K562 (cell line): ENCODE measurements at regions not wholly inside any gene's neighbourhood (a gene's known extent, or its start where the extent isn't known, plus 50 kb on each side); places are given as distances from the start of the nearest gene placed in this dataset.

Experiments used
- ATAC-seq: fragments of 200-7000 bp; cut with Tn5 transposase; 3 replicates; pipeline ENCODE4 v1.9.1; 2020; ENCODE audit warnings: moderate library complexity
- BruUV-seq: library from RNA; stranded (reverse); fragments of 400-500 nt; replicated peaks from 2 replicates; lab custom pipeline; 2021; lab: Mats Ljungman, UMichigan
- CTCF ChIA-PET: fragments of 300-600 bp; formaldehyde crosslinking; extraction: SDS; loops from one replicate; lab custom pipeline; 2021; ENCODE audit warnings: low intra/inter-chr PET ratio; lab: Yijun Ruan, JAX
- POLR2A ChIA-PET: fragments of 300-600, 350-650 bp; sonication (Branson Sonifier 250); formaldehyde crosslinking; extraction: SDS; loops from one replicate; lab custom pipeline; 2021; ENCODE audit warnings: antibody characterized with exemption, inconsistent platforms; lab: Yijun Ruan, JAX
- DNase-seq, 4 experiments: peaks; one replicate each; pipeline versions ENCODE4 v3.0.0 to v3.0.0-alpha.2; 2011 to 2018; ENCODE audit warnings: low spot score in 3 of 4, mixed read lengths in 3 of 4; ENCODE audit errors: extremely low read depth in 1 of 4
- FAIRE-seq: peaks from 2 replicates; lab custom pipeline; 2011; peaks lifted over from hg19 to GRCh38; lab: Jason Lieb, UNC
- H2AFZ ChIP-seq: 2 replicates; pipeline ENCODE4 v1.6.0; 2011; ENCODE audit warnings: low read depth, low read length, control low read depth, inconsistent platforms
- H3K27ac ChIP-seq: fragments of 200-600 bp; 3 replicates; pipeline ENCODE4 v1.8.0; 2011; ENCODE audit warnings: low read depth, mild to moderate bottlenecking, control low read depth, inconsistent platforms, low read length, moderate library complexity, mixed read lengths; ENCODE audit errors: extremely low read depth
- H3K27me3 ChIP-seq, 2 experiments: fragments of 300-600 bp in 1 of 2; 2 replicates in 1 of 2; 3 replicates in 1 of 2; pipeline versions ENCODE4 v1.6.0 to v1.8.0; 2011; ENCODE audit warnings: inconsistent platforms in 2 of 2, low read length in 2 of 2, mild to moderate bottlenecking in 1 of 2, mixed read lengths in 1 of 2, moderate library complexity in 1 of 2; ENCODE audit not compliant: control insufficient read depth in 2 of 2, insufficient read depth in 2 of 2
- H3K36me3 ChIP-seq: fragments of 300-600 bp; 3 replicates; pipeline ENCODE4 v1.8.0; 2011; ENCODE audit warnings: mild to moderate bottlenecking, low read length, inconsistent platforms; ENCODE audit not compliant: control insufficient read depth, insufficient read depth
- H3K4me1 ChIP-seq, 2 experiments: fragments of 200-600 bp in 1 of 2; replicated peaks in 1 of 2; 2 replicates in 1 of 2; 3 replicates in 1 of 2; pipeline versions ENCODE4 v1.5.1 to v1.8.0; 2011; ENCODE audit warnings: inconsistent platforms in 2 of 2, low read length in 2 of 2, mild to moderate bottlenecking in 1 of 2, mixed read lengths in 1 of 2, moderate library complexity in 1 of 2; ENCODE audit not compliant: control insufficient read depth in 2 of 2, insufficient read depth in 2 of 2
- H3K4me2 ChIP-seq: 2 replicates; pipeline ENCODE4 v1.6.1; 2011; ENCODE audit warnings: low read length, control low read depth, inconsistent platforms, mixed read lengths; ENCODE audit not compliant: insufficient read depth
- H3K4me3 ChIP-seq: fragments of 200-600 bp; sonication (generic), shearing (Covaris generic); 2 replicates; pipeline ENCODE4 v1.5.1; 2016; ENCODE audit warnings: control low read depth, inconsistent platforms
- H3K79me2 ChIP-seq: fragments of 200-600 bp; 3 replicates; pipeline ENCODE4 v1.8.0; 2011; ENCODE audit warnings: low read length, inconsistent platforms; ENCODE audit not compliant: control insufficient read depth, insufficient read depth
- H3K9ac ChIP-seq, 2 experiments: 2 replicates each; pipeline versions ENCODE4 v1.6.0 to v1.6.1; 2011; ENCODE audit warnings: low read depth in 2 of 2, low read length in 2 of 2, control low read depth in 1 of 2, inconsistent platforms in 1 of 2, mild to moderate bottlenecking in 1 of 2, mixed read lengths in 1 of 2; ENCODE audit not compliant: insufficient read depth in 1 of 2
- H3K9me1 ChIP-seq: one replicate; pipeline ENCODE4 v1.6.0; 2011; ENCODE audit warnings: inconsistent platforms, mild to moderate bottlenecking, low read length, moderate library complexity; ENCODE audit not compliant: control insufficient read depth, insufficient read depth
- H3K9me3 ChIP-seq: replicated peaks from 2 replicates; pipeline ENCODE4 v1.5.1; 2011; ENCODE audit warnings: low read depth, low read length, inconsistent platforms; ENCODE audit not compliant: control insufficient read depth, insufficient read depth
- H4K20me1 ChIP-seq: replicated peaks from 2 replicates; pipeline ENCODE4 v1.6.1; 2011; ENCODE audit warnings: low read length, inconsistent platforms, mixed read lengths; ENCODE audit not compliant: control insufficient read depth, insufficient read depth
- CBFB ChIP-seq: sonication (generic); formaldehyde crosslinking; IDR thresholded peaks from 2 replicates; pipeline ENCODE4 v1.4.0; 2020; ENCODE audit warnings: mild to moderate bottlenecking, missing genetic modification reagents
- EZH2 ChIP-seq: IDR thresholded peaks from 2 replicates; pipeline ENCODE4 v1.6.1; 2012; ENCODE audit warnings: low read depth, mild to moderate bottlenecking, inconsistent platforms, low read length, borderline replicate concordance
- GATAD2A ChIP-seq: fragments of 450-650 bp; IDR thresholded peaks from 2 replicates; pipeline ENCODE4 v1.6.1; 2017
- GTF2E2 ChIP-seq: fragments of 200-800 bp; sonication (Bioruptor generic); IDR thresholded peaks from 2 replicates; pipeline ENCODE4 v1.6.1; 2016; ENCODE audit warnings: missing genetic modification characterization, missing compliant biosample characterization
- ILK ChIP-seq: fragments of 450-650 bp; IDR thresholded peaks from 2 replicates; pipeline ENCODE4 v1.6.1; 2016; ENCODE audit warnings: missing genetic modification characterization, low read depth, mild to moderate bottlenecking, missing compliant biosample characterization, moderate library complexity, borderline replicate concordance
- NFIX ChIP-seq: fragments of 250-450 bp; sonication (Bioruptor Pico); IDR thresholded peaks from 2 replicates; pipeline ENCODE4 v1.4.0; 2020; ENCODE audit warnings: low read depth, mild to moderate bottlenecking, moderate library complexity
- NR4A1 ChIP-seq, 2 experiments: fragments of 250-450 bp in 1 of 2; fragments of 450-650 bp in 1 of 2; sonication (Bioruptor Pico) in 1 of 2; IDR thresholded peaks; 2 replicates each; pipeline versions ENCODE4 v1.4.0 to v1.6.1; 2016 to 2020; ENCODE audit warnings: mild to moderate bottlenecking in 2 of 2, missing compliant biosample characterization in 1 of 2, missing genetic modification characterization in 1 of 2, moderate library complexity in 1 of 2
- POLR2G ChIP-seq: fragments of 200-400 bp; formaldehyde crosslinking; IDR thresholded peaks from 2 replicates; pipeline ENCODE4 v1.6.1; 2017; ENCODE audit warnings: low read depth, mild to moderate bottlenecking, antibody characterized with exemption, low read length, moderate library complexity
- POLR2H ChIP-seq: IDR thresholded peaks from 2 replicates; pipeline ENCODE4 v1.6.1; 2016; ENCODE audit warnings: missing genetic modification characterization, low read depth, mild to moderate bottlenecking, control low read depth, missing compliant biosample characterization, moderate library complexity
- PRPF4 ChIP-seq: fragments of 200-400 bp; formaldehyde crosslinking; IDR thresholded peaks from one replicate; pipeline ENCODE4 v1.6.1; 2017; ENCODE audit warnings: low read length, low read depth, mild to moderate bottlenecking; ENCODE audit not compliant: insufficient read depth, poor library complexity, severe bottlenecking
- SMAD2 ChIP-seq: fragments of 150-350 bp; IDR thresholded peaks from 2 replicates; pipeline ENCODE4 v1.6.1; 2014; ENCODE audit warnings: low read depth, mild to moderate bottlenecking, low read length
- TEAD4 ChIP-seq, 2 experiments: sonication (generic) in 1 of 2; formaldehyde crosslinking in 1 of 2; IDR thresholded peaks; 2 replicates each; pipeline versions ENCODE4 v1.6.1 to v1.8.0; 2012 to 2022; ENCODE audit warnings: borderline replicate concordance in 1 of 2, inconsistent platforms in 1 of 2, low read length in 1 of 2, mild to moderate bottlenecking in 1 of 2, missing genetic modification reagents in 1 of 2
- ZC3H11A ChIP-seq: IDR thresholded peaks from 2 replicates; pipeline ENCODE4 v1.6.1; 2012; ENCODE audit warnings: low read depth, low read length, improper control_type of control experiment
- ZNF347 ChIP-seq: fragments of 450-650 bp; formaldehyde crosslinking; IDR thresholded peaks from 2 replicates; pipeline ENCODE4 v1.4.0; 2020; ENCODE audit warnings: low read depth, mild to moderate bottlenecking, moderate library complexity
- ZNF57 ChIP-seq: fragments of 450-650 bp; formaldehyde crosslinking; IDR thresholded peaks from 2 replicates; pipeline ENCODE4 v1.4.0; 2020; ENCODE audit warnings: mild to moderate bottlenecking, moderate library complexity
- ZNF695 ChIP-seq: fragments of 450-650 bp; formaldehyde crosslinking; IDR thresholded peaks from 2 replicates; pipeline ENCODE4 v1.4.0; 2020; ENCODE audit warnings: mild to moderate bottlenecking, moderate library complexity
- ZNF76 ChIP-seq: fragments of 250-450 bp; sonication (Bioruptor Pico); IDR thresholded peaks from 2 replicates; pipeline ENCODE4 v1.4.0; 2020; ENCODE audit warnings: mild to moderate bottlenecking, moderate library complexity, borderline replicate concordance
- ZZZ3 ChIP-seq: fragments of 450-650 bp; IDR thresholded peaks from 2 replicates; pipeline ENCODE4 v1.6.1; 2016; ENCODE audit warnings: antibody characterized with exemption, mild to moderate bottlenecking, moderate library complexity
- WGBS: fragments of 100-300 bp; shearing (Covaris generic); methylation state at CpG from one replicate; pipeline ENCODE4 v1.1.6; 2016; ENCODE audit warnings: low coverage, mixed read lengths; ENCODE audit not compliant: insufficient coverage; ENCODE audit errors: missing lambda C conversion rate; 5-methylcytosine and 5-hydroxymethylcytosine counted together
- in situ Hi-C: fragments of 300-500 bp; cut with MboI; formaldehyde crosslinking; loops from 4 replicates; pipeline ENCODE4 v1.15.0; 2018; ENCODE audit warnings: inconsistent platforms, mixed read lengths
- intact Hi-C: fragments of 100-400 bp; cut with micrococcal nuclease; formaldehyde crosslinking; loops from 2 replicates; pipeline ENCODE4 v1.14.2; 2022
- TF ChIP-seq, protein P1 (sequence below): fragments of 450-650 bp; formaldehyde crosslinking; IDR thresholded peaks from 2 replicates; pipeline ENCODE4 v1.4.0; 2022; ENCODE audit warnings: missing genetic modification characterization
- TF ChIP-seq, protein P2 (sequence below): sonication (generic); formaldehyde crosslinking; IDR thresholded peaks from 2 replicates; pipeline ENCODE4 v1.8.1; 2022; ENCODE audit warnings: missing genetic modification reagents

- TF ChIP-seq ZNF57 (CRISPR knock-in tag): no peak
- no peak for TF ChIP-seq SMAD2
- no peak for TF ChIP-seq POLR2H
- no peak for TF ChIP-seq PRPF4
- TF ChIP-seq ILK: no peak
- TF ChIP-seq ZC3H11A: no peak
Observed at GRCh38 chr2:39570614-39571013, 95.1 kb upstream of the TMEM178A start (continued).

- Histone ChIP-seq H3K9ac (no peak overlapping the region), H3K4me1 (no peaks in the 10 kb centered on the region), H3K27ac (no peak overlapping the region), H2AFZ (no peak overlapping the region), H4K20me1 (no peaks in the 10 kb centered on the region), H3K4me2 (no peak overlapping the region), H3K4me3 (no peak overlapping the region), H3K9me1 (no peaks in the 10 kb centered on the region), H3K36me3 (no peaks in the 10 kb centered on the region), H3K27me3 (no peaks in the 10 kb centered on the region; a peak in 1 of 5 replicates), H3K9me3 (no peaks in the 10 kb centered on the region; the same call in 1 of the 2 replicates), H3K79me2 (no peaks in the 10 kb centered on the region)
- DNase-seq (no peak), FAIRE-seq (no peak), ATAC-seq (no peak)
- POLR2A ChIA-PET: no interaction called here
- CTCF ChIA-PET: no interaction called here
- intact Hi-C loops: no loop called here
- in situ Hi-C loops: no loop called here
- 7% methylated on average over 6 of the region's 6 CpGs for WGBS
- BruUV-seq: no TSS peak
- TF ChIP-seq GTF2E2 (tag) (no peak), NFIX (CRISPR knock-in tag) (no peak), NR4A1 (CRISPR knock-in tag; IDR thresholded peaks at IDR 0.05) (no peak), NR4A1 (tag; IDR thresholded peaks at IDR 0.05) (no peak), GATAD2A (no peak), TEAD4 (IDR thresholded peaks at IDR 0.05; ENCODE audit: low read length) (no peak), TEAD4 (CRISPR knock-in tag; IDR thresholded peaks at IDR 0.05; ENCODE audit: borderline replicate concordance) (no peak), ZNF76 (CRISPR knock-in tag) (no peak), EZH2 (no peak), ZZZ3 (no peak), CBFB (CRISPR knock-in tag) (no peak), POLR2G (no peak), ZNF695 (CRISPR knock-in tag) (no peak), ZNF347 (CRISPR knock-in tag) (no peak)
- TF ChIP-seq, protein P1, sequence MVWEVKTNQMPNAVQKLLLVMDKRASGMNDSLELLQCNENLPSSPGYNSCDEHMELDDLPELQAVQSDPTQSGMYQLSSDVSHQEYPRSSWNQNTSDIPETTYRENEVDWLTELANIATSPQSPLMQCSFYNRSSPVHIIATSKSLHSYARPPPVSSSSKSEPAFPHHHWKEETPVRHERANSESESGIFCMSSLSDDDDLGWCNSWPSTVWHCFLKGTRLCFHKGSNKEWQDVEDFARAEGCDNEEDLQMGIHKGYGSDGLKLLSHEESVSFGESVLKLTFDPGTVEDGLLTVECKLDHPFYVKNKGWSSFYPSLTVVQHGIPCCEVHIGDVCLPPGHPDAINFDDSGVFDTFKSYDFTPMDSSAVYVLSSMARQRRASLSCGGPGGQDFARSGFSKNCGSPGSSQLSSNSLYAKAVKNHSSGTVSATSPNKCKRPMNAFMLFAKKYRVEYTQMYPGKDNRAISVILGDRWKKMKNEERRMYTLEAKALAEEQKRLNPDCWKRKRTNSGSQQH (CRISPR knock-in tag): no peak
- TF ChIP-seq, protein P2, sequence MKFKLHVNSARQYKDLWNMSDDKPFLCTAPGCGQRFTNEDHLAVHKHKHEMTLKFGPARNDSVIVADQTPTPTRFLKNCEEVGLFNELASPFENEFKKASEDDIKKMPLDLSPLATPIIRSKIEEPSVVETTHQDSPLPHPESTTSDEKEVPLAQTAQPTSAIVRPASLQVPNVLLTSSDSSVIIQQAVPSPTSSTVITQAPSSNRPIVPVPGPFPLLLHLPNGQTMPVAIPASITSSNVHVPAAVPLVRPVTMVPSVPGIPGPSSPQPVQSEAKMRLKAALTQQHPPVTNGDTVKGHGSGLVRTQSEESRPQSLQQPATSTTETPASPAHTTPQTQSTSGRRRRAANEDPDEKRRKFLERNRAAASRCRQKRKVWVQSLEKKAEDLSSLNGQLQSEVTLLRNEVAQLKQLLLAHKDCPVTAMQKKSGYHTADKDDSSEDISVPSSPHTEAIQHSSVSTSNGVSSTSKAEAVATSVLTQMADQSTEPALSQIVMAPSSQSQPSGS (CRISPR knock-in tag): no peak
Observed at GRCh38 chr2:39571111-39571731, 94.5 kb upstream of the TMEM178A start.
